ENCODE measurements at regions not wholly inside any gene's neighbourhood (a gene's known extent, or its start where the extent isn't known, plus 50 kb on each side); places are given as distances from the start of the nearest gene placed in this dataset.

DNA sequence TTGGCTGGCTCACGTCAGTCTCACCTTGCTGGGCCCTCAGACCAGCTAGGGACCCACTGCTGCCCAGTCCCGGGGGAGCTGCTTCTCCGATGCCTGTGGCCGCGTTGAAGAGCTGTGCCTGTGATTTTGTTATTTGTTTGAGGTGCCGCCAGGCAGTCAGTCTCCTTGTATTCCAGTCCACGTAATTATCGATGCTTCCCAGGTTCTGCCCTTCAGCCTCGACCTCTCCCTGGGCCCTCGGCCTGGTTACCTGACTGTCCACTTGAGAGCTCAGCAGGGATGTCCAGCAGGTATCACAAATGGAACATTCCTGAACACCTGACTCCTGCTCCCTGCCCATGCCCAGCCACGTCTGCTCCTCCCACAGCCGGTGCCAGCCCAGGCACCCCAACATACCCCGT is 195.9 kb upstream of the HS6ST1 start:
- 95% methylated on average over 13 of the region's 13 CpGs for WGBS
- TF ChIP-seq RAD21 (IDR thresholded peaks at IDR 0.05) (no peak), GABPA (IDR thresholded peaks at IDR 0.05 in 1 of 2, conservative IDR thresholded peaks at IDR 0.05 in 1 of 2) (no peak), FOXA2 (IDR thresholded peaks at IDR 0.05) (no peak), NR2F2 (IDR thresholded peaks at IDR 0.05) (no peak), RXRA (IDR thresholded peaks at IDR 0.05) (no peak), SP1 (IDR thresholded peaks at IDR 0.05) (no peak), JUND (IDR thresholded peaks at IDR 0.05) (no peak), FOXA1 (IDR thresholded peaks at IDR 0.05) (no peak), HNF4G (IDR thresholded peaks at IDR 0.05) (no peak), TAF1 (conservative IDR thresholded peaks at IDR 0.05) (no peak), YY1 (IDR thresholded peaks at IDR 0.05) (no peak)
- TF ChIP-seq, protein P1, sequence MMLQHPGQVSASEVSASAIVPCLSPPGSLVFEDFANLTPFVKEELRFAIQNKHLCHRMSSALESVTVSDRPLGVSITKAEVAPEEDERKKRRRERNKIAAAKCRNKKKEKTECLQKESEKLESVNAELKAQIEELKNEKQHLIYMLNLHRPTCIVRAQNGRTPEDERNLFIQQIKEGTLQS (IDR thresholded peaks at IDR 0.05) = no peak
- TF ChIP-seq, protein P2, sequence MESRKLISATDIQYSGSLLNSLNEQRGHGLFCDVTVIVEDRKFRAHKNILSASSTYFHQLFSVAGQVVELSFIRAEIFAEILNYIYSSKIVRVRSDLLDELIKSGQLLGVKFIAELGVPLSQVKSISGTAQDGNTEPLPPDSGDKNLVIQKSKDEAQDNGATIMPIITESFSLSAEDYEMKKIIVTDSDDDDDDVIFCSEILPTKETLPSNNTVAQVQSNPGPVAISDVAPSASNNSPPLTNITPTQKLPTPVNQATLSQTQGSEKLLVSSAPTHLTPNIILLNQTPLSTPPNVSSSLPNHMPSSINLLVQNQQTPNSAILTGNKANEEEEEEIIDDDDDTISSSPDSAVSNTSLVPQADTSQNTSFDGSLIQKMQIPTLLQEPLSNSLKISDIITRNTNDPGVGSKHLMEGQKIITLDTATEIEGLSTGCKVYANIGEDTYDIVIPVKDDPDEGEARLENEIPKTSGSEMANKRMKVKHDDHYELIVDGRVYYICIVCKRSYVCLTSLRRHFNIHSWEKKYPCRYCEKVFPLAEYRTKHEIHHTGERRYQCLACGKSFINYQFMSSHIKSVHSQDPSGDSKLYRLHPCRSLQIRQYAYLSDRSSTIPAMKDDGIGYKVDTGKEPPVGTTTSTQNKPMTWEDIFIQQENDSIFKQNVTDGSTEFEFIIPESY (IDR thresholded peaks at IDR 0.05) = no peak
- TF ChIP-seq, protein P3, sequence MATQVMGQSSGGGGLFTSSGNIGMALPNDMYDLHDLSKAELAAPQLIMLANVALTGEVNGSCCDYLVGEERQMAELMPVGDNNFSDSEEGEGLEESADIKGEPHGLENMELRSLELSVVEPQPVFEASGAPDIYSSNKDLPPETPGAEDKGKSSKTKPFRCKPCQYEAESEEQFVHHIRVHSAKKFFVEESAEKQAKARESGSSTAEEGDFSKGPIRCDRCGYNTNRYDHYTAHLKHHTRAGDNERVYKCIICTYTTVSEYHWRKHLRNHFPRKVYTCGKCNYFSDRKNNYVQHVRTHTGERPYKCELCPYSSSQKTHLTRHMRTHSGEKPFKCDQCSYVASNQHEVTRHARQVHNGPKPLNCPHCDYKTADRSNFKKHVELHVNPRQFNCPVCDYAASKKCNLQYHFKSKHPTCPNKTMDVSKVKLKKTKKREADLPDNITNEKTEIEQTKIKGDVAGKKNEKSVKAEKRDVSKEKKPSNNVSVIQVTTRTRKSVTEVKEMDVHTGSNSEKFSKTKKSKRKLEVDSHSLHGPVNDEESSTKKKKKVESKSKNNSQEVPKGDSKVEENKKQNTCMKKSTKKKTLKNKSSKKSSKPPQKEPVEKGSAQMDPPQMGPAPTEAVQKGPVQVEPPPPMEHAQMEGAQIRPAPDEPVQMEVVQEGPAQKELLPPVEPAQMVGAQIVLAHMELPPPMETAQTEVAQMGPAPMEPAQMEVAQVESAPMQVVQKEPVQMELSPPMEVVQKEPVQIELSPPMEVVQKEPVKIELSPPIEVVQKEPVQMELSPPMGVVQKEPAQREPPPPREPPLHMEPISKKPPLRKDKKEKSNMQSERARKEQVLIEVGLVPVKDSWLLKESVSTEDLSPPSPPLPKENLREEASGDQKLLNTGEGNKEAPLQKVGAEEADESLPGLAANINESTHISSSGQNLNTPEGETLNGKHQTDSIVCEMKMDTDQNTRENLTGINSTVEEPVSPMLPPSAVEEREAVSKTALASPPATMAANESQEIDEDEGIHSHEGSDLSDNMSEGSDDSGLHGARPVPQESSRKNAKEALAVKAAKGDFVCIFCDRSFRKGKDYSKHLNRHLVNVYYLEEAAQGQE (IDR thresholded peaks at IDR 0.05) = no peak
- TF ChIP-seq, protein P4, sequence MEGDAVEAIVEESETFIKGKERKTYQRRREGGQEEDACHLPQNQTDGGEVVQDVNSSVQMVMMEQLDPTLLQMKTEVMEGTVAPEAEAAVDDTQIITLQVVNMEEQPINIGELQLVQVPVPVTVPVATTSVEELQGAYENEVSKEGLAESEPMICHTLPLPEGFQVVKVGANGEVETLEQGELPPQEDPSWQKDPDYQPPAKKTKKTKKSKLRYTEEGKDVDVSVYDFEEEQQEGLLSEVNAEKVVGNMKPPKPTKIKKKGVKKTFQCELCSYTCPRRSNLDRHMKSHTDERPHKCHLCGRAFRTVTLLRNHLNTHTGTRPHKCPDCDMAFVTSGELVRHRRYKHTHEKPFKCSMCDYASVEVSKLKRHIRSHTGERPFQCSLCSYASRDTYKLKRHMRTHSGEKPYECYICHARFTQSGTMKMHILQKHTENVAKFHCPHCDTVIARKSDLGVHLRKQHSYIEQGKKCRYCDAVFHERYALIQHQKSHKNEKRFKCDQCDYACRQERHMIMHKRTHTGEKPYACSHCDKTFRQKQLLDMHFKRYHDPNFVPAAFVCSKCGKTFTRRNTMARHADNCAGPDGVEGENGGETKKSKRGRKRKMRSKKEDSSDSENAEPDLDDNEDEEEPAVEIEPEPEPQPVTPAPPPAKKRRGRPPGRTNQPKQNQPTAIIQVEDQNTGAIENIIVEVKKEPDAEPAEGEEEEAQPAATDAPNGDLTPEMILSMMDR (IDR thresholded peaks at IDR 0.05; ENCODE audit: low read depth, low read length, missing input control) = no peak
- TF ChIP-seq, protein P5, sequence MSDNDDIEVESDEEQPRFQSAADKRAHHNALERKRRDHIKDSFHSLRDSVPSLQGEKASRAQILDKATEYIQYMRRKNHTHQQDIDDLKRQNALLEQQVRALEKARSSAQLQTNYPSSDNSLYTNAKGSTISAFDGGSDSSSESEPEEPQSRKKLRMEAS (IDR thresholded peaks at IDR 0.05) = no peak
- Histone ChIP-seq H3K9ac (ENCODE audit: low read depth in 1 of 2, low read length in 2 of 2) (no peak overlapping the region), H3K36me3 (ENCODE audit: control insufficient read depth in 4 of 4, insufficient read depth in 3 of 4, low read depth in 1 of 4, low read length in 3 of 4) (no peaks in the 10 kb centered on the region), H3K27ac (ENCODE audit: low read depth in 1 of 2, low read length in 2 of 2) (no peak overlapping the region), H3K9me3 (ENCODE audit: control insufficient read depth in 4 of 4, low read length in 3 of 4) (no peaks in the 10 kb centered on the region), H3K4me3 (ENCODE audit: low read depth in 1 of 3, low read length in 3 of 3) (no peak overlapping the region), H3K27me3 (ENCODE audit: control insufficient read depth in 4 of 4, insufficient read depth in 4 of 4, low read length in 3 of 4) (no peaks in the 10 kb centered on the region), H3K4me1 (ENCODE audit: control insufficient read depth in 4 of 4, insufficient read depth in 4 of 4, low read length in 3 of 4) (no peaks in the 10 kb centered on the region)
- no peak for DNase-seq (ENCODE audit: low spot score)

DNA sequence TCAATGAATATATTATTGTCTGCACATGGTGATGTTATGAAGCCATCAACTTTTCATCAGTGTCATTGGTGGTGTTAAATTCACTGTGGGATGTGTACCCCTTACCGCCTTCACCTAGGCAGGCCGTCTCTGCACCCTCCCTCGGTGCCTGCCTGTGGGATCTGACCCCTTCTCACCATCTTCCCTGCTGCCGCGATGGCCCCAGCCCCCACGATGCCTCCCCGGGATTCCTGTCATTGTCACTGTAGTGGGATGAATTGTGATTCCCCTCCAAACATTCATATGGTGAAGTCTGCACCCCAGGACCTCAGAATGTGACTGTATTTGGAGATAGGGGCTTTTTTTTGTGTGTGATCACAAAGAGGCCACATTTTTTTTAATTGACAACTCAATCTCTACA is 198.3 kb upstream of the HS6ST1 start:
- Histone ChIP-seq H3K27me3 (ENCODE audit: control insufficient read depth in 4 of 4, insufficient read depth in 4 of 4, low read length in 3 of 4) (no peaks in the 10 kb centered on the region), H3K4me1 (ENCODE audit: control insufficient read depth in 4 of 4, insufficient read depth in 4 of 4, low read length in 3 of 4) (no peaks in the 10 kb centered on the region), H3K9ac (ENCODE audit: low read depth in 1 of 2, low read length in 2 of 2) (no peak overlapping the region), H3K36me3 (ENCODE audit: control insufficient read depth in 4 of 4, insufficient read depth in 3 of 4, low read depth in 1 of 4, low read length in 3 of 4) (no peaks in the 10 kb centered on the region), H3K4me3 (ENCODE audit: low read depth in 1 of 3, low read length in 3 of 3) (no peak overlapping the region), H3K27ac (ENCODE audit: low read depth in 1 of 2, low read length in 2 of 2) (no peak overlapping the region), H3K9me3 (ENCODE audit: control insufficient read depth in 4 of 4, low read length in 3 of 4) (no peaks in the 10 kb centered on the region)
- 82% methylated on average over 7 of the region's 7 CpGs for WGBS
- no peak for DNase-seq (ENCODE audit: low spot score)
- TF ChIP-seq TAF1 (conservative IDR thresholded peaks at IDR 0.05) (no peak), RXRA (IDR thresholded peaks at IDR 0.05) (no peak), EGR1 (IDR thresholded peaks at IDR 0.05; ENCODE audit: low read depth in 2 of 2) (no peak), SP1 (IDR thresholded peaks at IDR 0.05) (no peak), GABPA (IDR thresholded peaks at IDR 0.05 in 1 of 2, conservative IDR thresholded peaks at IDR 0.05 in 1 of 2) (no peak), HNF4G (IDR thresholded peaks at IDR 0.05) (no peak), FOXA2 (IDR thresholded peaks at IDR 0.05) (no peak), NR2F2 (IDR thresholded peaks at IDR 0.05) (no peak), JUND (IDR thresholded peaks at IDR 0.05) (no peak), FOXA1 (IDR thresholded peaks at IDR 0.05) (no peak)
- TF ChIP-seq, protein P1 (IDR thresholded peaks at IDR 0.05) = no peak
- TF ChIP-seq, protein P5 (IDR thresholded peaks at IDR 0.05) = no peak
- TF ChIP-seq, protein P4 (IDR thresholded peaks at IDR 0.05; ENCODE audit: low read depth, low read length, missing input control) = no peak
- TF ChIP-seq, protein P2 (IDR thresholded peaks at IDR 0.05) = no peak

Measured in liver (tissue), 8 donors.